Pancreas (tissue), 10 donors: ENCODE measurements at regions not wholly inside any gene's neighbourhood (a gene's known extent, or its start where the extent isn't known, plus 50 kb on each side); places are given as distances from the start of the nearest gene placed in this dataset.

Experiments
- ATAC-seq, 4 donors: fragments of 200-7000 bp; cut with Tn5 transposase; one replicate each; pipeline versions ENCODE4 v1.8.0 to v1.9.1; 2020; ENCODE audit warnings: mild to moderate bottlenecking in 4 of 4, moderate library complexity in 4 of 4
- DNase-seq, 6 donors: peaks; one replicate each; pipeline ENCODE4 v3.0.0-alpha.2; 2020
- FAIRE-seq: peaks from 2 replicates; lab custom pipeline; 2012; peaks lifted over from hg19 to GRCh38; lab: Jason Lieb, UNC
- H3K27ac ChIP-seq, 4 donors: fragments of 200-600 bp; sonication (generic); 1 replicate in 3 of 4; 2 replicates in 1 of 4; pipeline versions ENCODE4 v1.5.0 to v1.8.0; 2020
- H3K27me3 ChIP-seq, 4 donors: fragments of 200-600 bp; one replicate each; pipeline ENCODE4 v1.8.0; 2021
- H3K36me3 ChIP-seq, 3 donors: fragments of 200-600 bp; sonication (generic) in 1 of 3; one replicate each; pipeline versions ENCODE4 v1.5.0 to v1.8.0; 2020 to 2021
- H3K4me1 ChIP-seq, 3 donors: fragments of 200-600 bp; one replicate each; pipeline ENCODE4 v1.8.0; 2021
- H3K4me3 ChIP-seq, 4 donors: fragments of 200-600 bp; sonication (generic) in 2 of 4; one replicate each; pipeline versions ENCODE4 v1.5.0 to v1.8.0; 2020 to 2021
- H3K9me3 ChIP-seq, 4 donors: fragments of 200-600 bp; one replicate each; pipeline ENCODE4 v1.8.0; 2021
- CTCF ChIP-seq, 4 donors: fragments of 200-600 bp; sonication (generic) in 3 of 4; IDR thresholded peaks; one replicate each; pipeline versions ENCODE4 v1.5.0 to v1.8.0; 2021; ENCODE audit warnings: antibody characterized with exemption in 4 of 4
- WGBS, 2 donors: extraction: QIAGEN DNeasy Blood & Tissue Kit; methylation state at CpG; one replicate each; pipeline ENCODE4 v1.1.7; 2013; 5-methylcytosine and 5-hydroxymethylcytosine counted together
- intact Hi-C, 3 donors: fragments of 100-400 bp; cut with DNase I; formaldehyde crosslinking; loops; one replicate each; pipeline versions ENCODE4 v1.11.1 to v1.14.2; 2022
- donor health status: healthy with polysubstance abuse.
- donor health status: DM: no; HTN: no; CAD: no; lungs with moderate emphysema.
- donor health status: DM: no; HTN: no; CAD: no.
- donor health status: control.
- donor health status: control.
- donor health status: Bipolar disorder and iron deficiency.
- donor health status: DM: yes; HTN: yes; CAD: no.
- donor health status: DM: no; HTN: no; CAD: no.
- donor health status: DM: no; HTN: no; CAD: no.
- donor health status: DM: yes; HTN: yes; CAD: no.

GRCh38 chr10:86599729-86600128 lies 54.6 kb upstream of the OPN4 start:
- peak in 1 of 4 donors; percentile 38 for ATAC-seq
- H3K9me3 ChIP-seq = no peaks in the 10 kb centered on the region
- no peaks in the 10 kb centered on the region for H3K27me3 ChIP-seq
- H3K4me3 ChIP-seq = no peak overlapping the region
- H3K36me3 ChIP-seq = no peaks in the 10 kb centered on the region
- TF ChIP-seq CTCF (IDR thresholded peaks at IDR 0.05) = no peak
- DNase-seq = no peak
- H3K27ac ChIP-seq = no peak overlapping the region
- WGBS, 2 donors = 66 to 77% methylated on average over 4 of the region's 4 CpGs
- H3K4me1 ChIP-seq = peaks cover 0 to 13% (median 0%) of the 10 kb centered on the region in 3 donors
- intact Hi-C loops = loop anchor here in 1 of 3 donors (10.0 kb wide), 1 partner anchor 205 kb away; no protein-coding TSS in a partner anchor
- FAIRE-seq = no peak

- intact Hi-C loops = no loop called here
- Histone ChIP-seq H3K4me3 (no peak overlapping the region), H3K27ac (no peak overlapping the region), H3K4me1 (peaks cover 0 to 13% (median 0%) of the 10 kb centered on the region in 3 donors), H3K9me3 (no peaks in the 10 kb centered on the region), H3K36me3 (no peaks in the 10 kb centered on the region), H3K27me3 (no peaks in the 10 kb centered on the region)
- FAIRE-seq = no peak
- 96 to 98% methylated on average over 2 of the region's 2 CpGs for WGBS, 2 donors
- no peak for ATAC-seq
- TF ChIP-seq CTCF (IDR thresholded peaks at IDR 0.05) = no peak
- no peak for DNase-seq
Measured at GRCh38 chr10:86600296-86600695, 54.1 kb upstream of the OPN4 start.

GRCh38 chr10:86601956-86602602 lies 52.3 kb upstream of the OPN4 start:
- no peaks in the 10 kb centered on the region for H3K36me3 ChIP-seq
- peaks cover 0 to 13% (median 0%) of the 10 kb centered on the region in 3 donors for H3K4me1 ChIP-seq
- no peak overlapping the region for H3K4me3 ChIP-seq
- no peak for FAIRE-seq
- intact Hi-C loops = no loop called here
- H3K27me3 ChIP-seq = no peaks in the 10 kb centered on the region
- no peak for TF ChIP-seq CTCF (IDR thresholded peaks at IDR 0.05)
- H3K27ac ChIP-seq = no peak overlapping the region
- ATAC-seq = peak; percentile 68 to 83 (median 80)
- no peak for DNase-seq
- 82 to 93% methylated on average over 3 of the region's 3 CpGs for WGBS, 2 donors
- no peaks in the 10 kb centered on the region for H3K9me3 ChIP-seq

GRCh38 chr10:86603256-86603655 lies 51.1 kb upstream of the OPN4 start:
- Histone ChIP-seq H3K27ac (no peak overlapping the region), H3K27me3 (no peaks in the 10 kb centered on the region), H3K4me1 (peaks cover 0 to 13% (median 0%) of the 10 kb centered on the region in 3 donors), H3K4me3 (no peak overlapping the region), H3K36me3 (no peaks in the 10 kb centered on the region), H3K9me3 (no peaks in the 10 kb centered on the region)
- DNase-seq = no peak
- no peak for FAIRE-seq
- 45 to 51% methylated on average over 4 of the region's 4 CpGs for WGBS, 2 donors
- TF ChIP-seq CTCF (IDR thresholded peaks at IDR 0.05) = no peak
- peak; percentile 69 to 82 (median 80) for ATAC-seq
- intact Hi-C loops = no loop called here
